GM19395 (cell line): ENCODE measurements at regions not wholly inside any gene's neighbourhood (a gene's known extent, or its start where the extent isn't known, plus 50 kb on each side); places are given as distances from the start of the nearest gene placed in this dataset.

Experiments used
- ATAC-seq: cut with Tn5 transposase; IDR thresholded peaks from one replicate; pipeline ENCODE4 v1.9.1; 2021; ENCODE audit warnings: mild to moderate bottlenecking, moderate library complexity; ENCODE audit not compliant: unreplicated experiment

DNA sequence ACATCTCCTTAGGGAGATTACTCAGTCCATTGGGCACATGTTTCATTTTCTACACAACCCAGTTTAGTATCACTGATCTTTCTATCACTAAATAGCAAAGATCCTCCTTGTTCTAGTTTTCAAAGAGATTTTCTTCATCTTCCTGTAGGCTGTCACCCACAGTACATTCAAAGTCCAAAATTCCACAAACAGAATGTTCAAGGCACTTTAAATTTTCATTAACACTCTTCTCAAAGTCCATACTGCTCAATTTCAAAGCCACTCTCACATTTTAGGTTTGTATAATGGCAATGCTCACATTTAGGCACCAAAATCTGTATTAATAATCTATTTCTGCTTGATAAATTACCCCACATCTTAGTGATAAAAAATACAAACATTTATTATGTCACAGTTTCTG is 152.8 kb downstream of the FSIP2 start:
- no peak for ATAC-seq

DNA sequence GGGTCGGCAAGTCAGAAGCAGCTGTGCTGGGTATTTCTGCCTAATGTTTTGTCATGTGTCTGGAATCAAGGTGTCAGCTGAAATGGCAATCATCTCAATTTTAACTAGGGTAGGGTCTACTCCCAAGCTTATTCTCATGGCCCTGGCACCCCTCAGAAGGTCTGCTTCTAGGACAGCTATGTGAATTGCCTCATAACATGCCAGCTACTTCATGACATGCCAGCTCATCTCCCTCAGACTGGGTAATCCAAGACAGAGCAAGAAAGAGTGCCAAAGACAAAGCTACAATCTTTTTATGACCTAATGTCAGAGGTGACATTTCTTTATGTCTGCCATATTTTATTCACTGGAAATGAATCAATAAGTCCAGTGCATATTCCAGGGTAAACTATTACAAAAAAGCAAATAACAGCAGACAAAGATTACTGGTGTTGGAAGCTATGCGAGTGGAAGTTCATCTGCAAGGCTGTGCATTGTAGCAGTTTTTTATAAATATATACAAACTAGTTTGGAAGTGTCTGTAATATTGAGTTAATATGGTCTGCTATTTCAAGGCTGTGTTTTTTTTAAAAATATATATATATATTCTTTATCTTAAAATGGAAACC is 153.3 kb downstream of the FSIP2 start:
- ATAC-seq, result no peak

DNA sequence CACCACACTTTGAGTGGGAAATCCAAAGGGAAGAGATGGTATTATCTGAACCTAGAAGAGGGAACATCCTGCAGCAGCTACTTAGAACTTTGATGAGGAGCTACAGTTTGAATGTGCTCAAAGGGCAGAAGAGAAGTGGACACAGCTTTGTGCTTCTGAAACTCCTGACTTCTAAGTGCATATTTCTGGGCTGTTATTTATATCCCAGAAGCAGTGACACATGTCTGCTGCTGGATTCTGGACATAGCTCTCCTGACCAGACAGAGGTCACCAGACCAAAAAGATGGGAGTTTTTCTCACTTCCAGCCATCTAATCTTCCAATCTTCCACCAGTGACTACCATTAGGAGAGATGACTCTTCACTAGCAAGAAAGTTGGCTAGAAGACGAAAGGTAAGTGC is 153.9 kb downstream of the FSIP2 start:
- no peak for ATAC-seq

DNA sequence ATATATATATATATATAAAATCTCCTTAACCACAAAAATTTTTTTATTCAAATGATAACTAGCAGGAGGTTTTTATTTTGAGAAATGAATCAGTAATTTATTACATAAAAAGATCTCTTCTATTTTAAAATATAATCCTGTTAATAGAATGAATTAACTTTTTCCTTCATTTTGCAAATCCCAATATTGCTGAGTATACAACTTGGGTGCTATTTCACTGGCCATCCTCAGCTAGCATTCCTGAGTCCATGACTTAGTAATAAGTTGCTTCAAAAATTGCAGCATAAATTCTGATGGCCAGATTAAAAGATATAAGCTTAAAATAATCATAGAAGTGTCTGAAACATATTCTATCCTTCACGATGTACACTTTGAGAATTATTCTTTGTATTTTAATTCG is 155.6 kb downstream of the FSIP2 start:
- no peak for ATAC-seq

DNA sequence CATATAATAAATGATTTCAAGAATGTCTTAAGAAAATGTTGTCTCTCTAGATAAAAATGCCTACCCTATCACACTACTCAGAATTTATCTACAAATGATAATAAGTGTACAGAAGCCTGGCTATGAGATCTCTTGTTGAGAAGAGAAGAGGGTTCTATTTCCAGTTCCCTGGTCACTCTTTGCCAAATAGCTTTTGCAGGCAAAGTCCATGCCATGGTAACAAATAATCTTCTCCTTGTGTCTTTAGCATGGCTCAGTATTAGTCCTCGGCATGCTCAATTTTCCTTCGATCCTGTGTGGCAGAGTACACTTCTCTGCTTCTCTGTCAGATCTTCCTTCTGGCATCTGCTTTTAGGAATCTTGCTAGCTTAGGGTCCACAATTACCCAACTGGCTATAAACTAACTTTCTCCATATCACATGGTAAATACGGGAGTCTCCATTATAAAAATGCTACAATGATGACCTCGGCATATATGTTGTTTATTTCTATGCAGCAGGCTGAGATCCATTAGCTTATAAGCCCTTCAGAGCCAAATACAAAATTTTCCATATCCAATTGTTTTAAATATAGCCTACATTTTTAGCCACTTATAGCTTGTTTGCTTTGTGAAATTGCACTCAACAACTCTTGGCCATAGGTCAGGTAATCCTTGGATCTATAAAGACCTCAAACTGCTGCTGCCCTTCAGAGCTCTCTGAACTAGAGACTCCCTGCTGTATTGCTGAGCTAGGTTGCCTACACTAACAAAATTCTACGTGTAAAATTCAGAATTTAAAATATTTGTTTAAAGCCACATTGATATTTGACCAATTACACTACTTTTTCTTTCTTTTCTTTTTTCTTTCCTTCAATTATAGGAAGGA is 157.5 kb downstream of the FSIP2 start:
- no peak for ATAC-seq

DNA sequence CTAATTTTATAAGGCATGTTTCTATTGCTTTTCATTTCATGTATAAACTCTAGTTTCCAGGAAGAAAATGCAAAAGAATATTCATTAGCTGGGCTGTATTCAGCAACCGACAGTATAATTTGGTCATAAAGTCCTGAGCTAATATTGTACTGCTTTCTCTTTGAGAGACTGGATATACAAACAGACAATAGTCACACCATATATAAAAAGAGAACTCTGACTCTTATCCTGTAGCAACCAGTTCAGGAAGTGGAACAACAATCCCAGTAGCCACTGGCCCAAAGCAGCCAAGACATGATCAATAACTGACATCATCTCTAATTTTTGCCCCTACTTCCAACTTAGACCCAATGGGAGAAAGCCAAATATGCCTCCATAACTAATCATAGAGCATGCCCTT is 160.8 kb downstream of the FSIP2 start:
- ATAC-seq, result no peak

DNA sequence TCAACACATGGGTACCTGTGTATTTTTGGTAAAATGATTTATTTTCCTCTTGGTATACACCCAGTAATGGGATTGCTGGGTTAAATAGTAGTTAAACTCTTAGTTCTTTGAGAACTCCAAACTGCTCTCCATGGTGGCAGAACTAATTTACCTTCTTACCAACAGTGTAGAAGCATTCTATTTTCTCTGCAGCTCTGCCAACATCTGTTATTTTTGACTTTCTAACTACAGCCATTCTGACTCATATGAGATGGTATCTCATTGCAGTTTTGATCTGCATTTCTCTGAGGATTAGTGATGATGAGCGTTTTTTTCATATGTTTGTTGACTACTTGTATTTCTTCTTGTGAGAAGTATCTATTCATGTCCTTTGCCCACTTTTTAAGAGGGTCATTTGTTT is 180.6 kb downstream of the FSIP2 start:
- ATAC-seq, result no peak

DNA sequence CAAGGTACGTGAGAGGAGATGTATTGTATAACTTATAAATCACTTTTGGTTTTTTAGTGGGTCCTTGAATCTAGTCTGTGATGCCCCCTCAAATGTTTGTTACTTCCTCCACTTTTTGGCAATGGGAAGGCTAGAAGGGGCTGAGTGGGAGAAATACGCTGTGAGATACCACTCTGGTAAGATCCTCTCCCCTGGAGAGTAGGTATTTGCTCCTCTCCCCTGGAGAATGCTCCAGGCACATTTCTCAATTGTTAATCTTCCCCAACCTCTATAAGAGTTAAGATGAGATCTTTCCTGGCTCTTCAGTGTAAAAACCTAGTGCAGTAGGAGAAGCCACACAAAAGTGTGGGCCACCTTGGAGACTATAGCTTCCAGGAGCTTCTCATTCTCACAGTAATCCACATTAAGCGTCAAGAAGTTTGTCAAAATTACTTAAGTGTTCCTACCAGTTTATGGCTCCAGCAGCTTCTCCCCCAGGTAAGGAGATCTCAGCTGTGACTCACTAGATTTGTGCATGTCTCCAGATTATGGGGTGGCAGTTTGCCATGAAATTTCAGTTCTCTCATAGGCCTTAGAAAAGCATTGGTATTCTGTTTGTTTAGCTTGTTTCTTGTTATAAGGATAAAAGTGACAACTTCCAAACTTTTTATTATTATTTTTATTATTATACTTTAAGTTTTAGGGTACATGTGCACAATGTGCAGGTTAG is 182.6 kb downstream of the FSIP2 start:
- no peak for ATAC-seq

DNA sequence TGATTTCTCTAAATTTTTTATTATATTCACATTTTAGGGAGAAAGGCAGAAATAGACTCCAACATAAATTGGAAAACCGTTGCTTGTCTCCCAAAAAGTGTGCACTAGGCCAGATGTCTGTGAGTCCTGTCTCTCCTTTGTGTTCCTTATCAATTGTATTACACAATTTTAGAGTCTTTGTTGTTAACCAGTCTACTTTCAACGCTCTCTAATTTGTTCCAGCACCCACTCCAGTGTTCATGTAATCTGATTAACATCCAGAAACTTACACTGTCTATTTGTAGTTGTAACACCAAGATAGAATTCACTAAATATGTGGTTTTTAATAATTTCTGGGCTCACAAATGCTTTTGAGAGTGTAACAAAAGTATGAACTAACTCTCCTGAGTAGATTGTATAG is 195.6 kb downstream of the FSIP2 start:
- ATAC-seq, result no peak

DNA sequence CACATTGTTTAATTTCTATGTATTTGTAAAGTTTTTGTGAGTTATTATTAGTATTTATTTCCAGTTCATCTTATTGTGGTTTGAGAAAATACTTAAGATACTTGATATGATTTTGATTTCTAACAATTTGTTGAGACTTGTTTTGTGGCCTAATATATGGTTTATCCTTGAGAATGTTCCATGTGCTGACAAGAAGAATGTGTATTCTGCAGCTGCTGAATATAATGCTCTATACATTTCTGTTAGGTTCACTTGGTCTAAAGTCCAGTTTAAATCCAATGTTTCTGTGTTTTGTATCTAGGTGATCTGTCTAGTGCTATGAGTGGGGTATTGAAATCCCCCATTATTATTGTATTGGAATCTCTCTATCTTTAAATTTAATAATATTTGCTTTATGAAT is 201.3 kb downstream of the FSIP2 start:
- ATAC-seq, result no peak

DNA sequence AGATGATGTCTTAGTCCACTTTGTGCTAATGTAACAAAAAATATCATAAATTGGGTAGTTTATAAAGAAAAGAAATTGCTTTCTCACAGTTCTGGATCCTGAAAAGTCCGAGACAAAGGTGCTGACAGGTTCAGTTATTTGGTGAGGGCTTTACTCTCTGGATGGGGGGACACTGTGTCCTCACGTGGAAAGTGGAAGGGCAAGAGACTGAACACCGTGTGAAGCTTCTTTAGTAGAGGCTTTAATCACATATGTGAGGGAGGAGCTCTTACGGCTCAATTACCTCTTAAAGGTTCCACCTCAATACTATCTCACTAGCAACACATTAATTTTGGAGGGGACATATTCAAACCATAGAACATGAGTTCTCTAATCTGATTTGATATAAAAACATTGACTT is 204.3 kb downstream of the FSIP2 start:
- ATAC-seq, result no peak

DNA sequence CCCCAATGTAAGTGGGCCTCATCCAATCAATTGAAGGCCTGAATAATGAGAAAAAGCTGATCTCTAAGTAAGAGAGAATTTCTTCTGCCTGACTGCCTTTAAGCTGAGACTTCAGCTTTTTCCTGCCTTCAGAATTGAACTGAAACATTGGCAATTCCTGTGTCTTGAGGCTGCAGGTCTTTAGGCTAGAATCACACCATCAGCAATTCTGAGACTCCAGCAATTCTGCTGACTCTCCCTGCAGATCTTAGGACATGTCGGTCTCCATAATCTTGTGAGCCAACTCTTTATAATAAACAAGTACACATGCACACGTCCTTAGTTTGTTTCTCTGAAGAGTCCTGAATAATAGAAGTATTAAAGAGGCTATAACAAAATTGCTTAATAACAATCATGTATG is 209.1 kb downstream of the FSIP2 start:
- no peak for ATAC-seq

DNA sequence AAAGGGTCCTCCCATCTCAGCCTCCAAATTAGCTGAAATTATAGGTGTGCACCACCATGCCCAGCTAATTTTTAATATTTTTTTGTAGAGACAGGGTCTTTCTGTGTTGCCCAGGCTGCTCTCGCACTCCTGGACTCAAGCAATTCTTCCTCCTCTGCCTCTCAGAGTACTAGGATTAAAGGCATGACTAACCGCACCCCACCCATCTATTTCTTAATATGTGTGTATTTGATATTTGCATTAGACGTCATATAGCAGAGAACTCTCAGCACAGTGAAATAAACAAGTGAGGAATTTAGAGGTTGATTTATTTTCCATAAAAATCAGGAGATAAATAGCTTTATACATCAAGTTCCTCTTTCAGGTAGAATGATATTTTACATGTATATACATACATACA is 213.5 kb downstream of the FSIP2 start:
- ATAC-seq, result no peak

DNA sequence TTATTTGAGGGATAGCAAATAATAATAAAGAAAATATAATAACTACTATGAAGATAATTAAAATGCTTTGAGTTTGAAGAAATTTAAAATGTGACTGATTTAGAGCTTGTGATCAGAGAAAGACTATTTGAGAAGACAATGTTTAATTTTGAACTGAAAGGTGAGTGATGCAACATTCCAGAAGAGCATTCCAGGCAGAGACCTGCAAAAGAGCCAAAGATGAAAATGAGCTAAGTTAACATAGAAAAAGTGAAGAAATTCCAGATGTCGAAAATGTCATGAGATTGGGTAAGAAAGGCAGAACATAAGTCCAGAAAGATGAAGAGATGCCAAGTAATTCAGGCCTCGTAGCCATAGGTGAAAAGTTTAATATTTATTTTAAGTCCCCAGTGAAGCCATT is 215.8 kb downstream of the FSIP2 start:
- ATAC-seq, result no peak

DNA sequence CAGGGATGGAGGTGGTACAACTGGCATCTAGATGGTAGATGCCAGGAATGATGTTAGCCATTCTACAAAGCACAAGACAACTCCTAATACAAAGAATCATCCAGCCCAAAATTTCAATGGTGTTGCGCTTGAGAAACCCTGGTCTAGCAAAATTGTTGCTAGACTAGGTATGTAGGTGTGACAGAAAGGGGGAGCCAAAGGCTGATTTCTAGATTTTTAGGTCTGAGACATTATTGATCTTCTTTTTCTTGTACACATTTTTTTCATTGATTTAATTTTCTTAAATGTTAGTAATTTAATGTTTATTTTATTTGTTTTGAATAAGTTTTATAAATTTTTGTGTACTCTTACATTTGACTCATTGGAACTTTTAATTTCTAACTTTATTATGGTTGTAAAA is 216.4 kb downstream of the FSIP2 start:
- no peak for ATAC-seq

DNA sequence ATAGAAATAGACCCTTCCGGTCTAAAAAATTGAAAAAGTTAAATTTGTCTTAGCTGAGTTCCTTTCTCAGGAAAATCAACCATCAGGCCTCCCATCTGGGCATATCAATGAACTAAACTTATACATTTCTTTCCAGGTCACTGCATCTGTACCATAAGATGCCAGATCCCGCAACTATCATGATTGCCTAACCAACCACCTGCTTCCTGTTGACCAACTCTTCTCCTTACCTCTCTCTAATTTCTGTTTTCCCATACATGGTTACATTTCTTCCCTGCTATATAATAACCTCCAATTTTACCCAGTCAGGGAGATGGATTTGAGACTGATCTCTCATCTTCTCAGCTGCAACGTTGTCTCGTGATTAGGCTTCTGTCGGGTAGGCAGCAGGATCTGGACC is 228.7 kb downstream of the FSIP2 start:
- no peak for ATAC-seq

DNA sequence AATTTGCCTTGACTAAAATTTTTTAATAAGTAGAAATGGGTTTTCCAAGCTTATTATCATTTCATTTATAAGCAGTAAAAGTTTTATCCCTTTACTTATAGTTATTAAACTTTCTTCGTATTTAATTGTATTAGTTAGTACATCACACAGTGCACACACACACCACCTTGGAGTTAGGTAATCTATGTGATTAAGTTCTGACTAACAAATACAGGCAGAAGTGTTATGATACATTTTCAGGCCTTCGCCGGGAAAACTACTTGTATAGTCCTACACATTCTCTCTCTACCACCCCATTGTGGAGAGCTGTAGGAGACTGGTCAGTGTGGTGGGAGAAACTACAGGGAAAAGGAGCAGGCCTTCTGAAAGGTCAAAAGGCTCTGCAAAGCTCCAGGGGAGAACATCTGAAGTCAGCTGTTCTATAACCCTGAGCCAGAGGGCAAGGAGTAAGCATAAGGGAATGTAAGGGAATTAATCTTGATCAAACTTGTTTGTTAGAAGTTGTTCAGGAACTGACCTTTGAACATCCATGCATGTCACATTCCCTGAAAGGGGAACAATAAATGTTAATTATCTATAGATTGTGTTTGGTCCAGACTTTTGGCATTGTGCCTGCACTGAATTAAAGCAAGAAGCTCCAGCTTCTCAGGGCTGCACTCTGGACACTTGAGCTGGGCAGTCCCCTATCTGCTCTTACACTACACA is 231.7 kb downstream of the FSIP2 start:
- ATAC-seq, result no peak

DNA sequence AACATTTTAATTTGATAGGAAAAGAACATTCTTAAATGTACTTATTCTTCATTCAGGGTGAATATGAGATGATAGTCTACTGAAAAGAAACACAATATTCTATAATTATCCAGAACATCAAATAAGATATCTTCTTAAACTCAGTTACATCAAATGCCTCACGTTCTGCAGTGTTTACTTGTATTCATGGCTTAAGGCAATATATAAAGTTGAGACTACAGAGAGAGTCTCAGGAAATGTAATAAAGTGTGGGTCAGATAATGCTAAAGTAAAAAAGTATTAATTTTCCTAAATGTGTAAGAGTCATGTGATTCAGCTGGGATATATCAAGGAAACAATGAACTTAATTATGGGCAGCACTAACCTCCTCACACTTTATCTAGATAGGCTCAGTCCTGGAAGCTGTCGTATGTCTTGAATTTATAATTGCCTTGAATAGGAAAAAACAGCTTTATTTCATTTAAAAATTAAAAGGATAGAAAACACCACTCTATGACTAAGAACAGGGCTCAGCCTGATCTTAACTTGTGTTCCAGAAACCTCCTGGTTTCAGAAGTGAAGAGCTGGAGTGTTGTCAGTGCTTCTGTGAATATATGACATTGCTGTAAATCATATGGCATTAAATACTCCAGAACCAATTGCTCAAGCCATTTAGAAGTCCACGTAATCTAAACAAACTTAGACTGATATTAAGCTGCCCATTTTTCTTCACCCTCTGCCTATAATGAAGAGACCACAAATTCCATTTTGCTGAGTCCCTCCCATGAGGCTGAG is 240.2 kb downstream of the FSIP2 start:
- no peak for ATAC-seq

DNA sequence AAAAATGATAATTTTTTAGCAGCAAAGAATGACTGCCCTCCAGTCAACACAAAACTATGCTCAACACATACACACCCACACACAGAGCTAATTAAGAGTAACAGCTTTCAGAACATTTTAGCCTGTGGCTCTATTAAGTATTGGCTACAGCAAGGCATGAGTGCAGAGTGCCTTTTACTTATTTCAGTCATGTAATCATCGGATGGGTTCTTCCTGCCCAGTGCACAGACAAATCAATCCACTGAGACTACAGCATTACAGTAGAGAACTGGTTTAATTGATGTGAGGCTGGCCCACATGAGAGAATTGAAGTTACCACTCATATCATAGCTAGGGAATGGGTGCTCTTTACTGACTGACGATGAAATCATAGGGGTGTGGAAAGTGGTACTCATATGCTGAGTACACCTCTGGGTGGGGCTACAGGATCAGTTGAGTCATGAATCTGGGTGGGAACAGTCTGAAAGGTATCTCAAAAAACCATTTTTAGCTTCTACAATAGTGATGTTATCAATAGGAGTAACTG is 241.0 kb downstream of the FSIP2 start:
- ATAC-seq, result no peak

DNA sequence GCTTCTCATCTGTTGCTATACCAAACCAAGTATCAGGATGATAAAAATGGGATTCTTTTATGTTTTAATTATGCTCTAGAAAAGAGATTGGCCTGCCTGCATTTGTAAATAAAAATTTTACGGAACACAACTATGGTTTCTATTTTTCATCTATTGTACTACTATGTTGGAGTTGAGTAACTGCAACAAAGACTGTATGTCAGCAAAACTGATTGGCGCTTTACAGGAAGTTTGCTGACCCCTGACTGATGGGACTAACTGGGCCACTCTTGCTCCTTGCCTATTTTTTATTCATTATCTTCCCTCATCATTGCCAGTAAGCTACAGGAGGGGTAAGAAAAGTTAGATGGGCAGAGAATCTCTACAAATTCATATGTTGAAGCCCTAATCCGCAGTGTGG is 242.3 kb downstream of the FSIP2 start:
- ATAC-seq, result no peak
